ENCODE measurements at regions not wholly inside any gene's neighbourhood (a gene's known extent, or its start where the extent isn't known, plus 50 kb on each side); places are given as distances from the start of the nearest gene placed in this dataset.
"Not testable (repeated sequence)": the region's sequence is repeated elsewhere in the genome, so short reads cannot be mapped to it uniquely, and the experiment has no call there.

- Histone ChIP-seq H3K27me3 (ENCODE audit: control insufficient read depth, insufficient read depth, low read length) (no peaks in the 10 kb centered on the region), H3K9me3 (ENCODE audit: control insufficient read depth, insufficient read depth, low read length) (peaks cover 3% of the 10 kb centered on the region; the same call in 1 of the 2 replicates), H3K27ac (ENCODE audit: low read depth, low read length) (no peak overlapping the region), H3K4me3 (ENCODE audit: low read depth, low read length) (no peak overlapping the region)
- CTCF ChIA-PET, result no interaction called here
- POLR2A ChIA-PET, result no interaction called here
- TF ChIP-seq CTCF (IDR thresholded peaks at IDR 0.05; ENCODE audit: low read depth, low read length), result no peak
- DNase-seq (ENCODE audit: low read depth, low spot score), result no peak
Observed at GRCh38 chr10:26372513-26373354, 65.4 kb upstream of the APBB1IP start.

- no peak for DNase-seq (ENCODE audit: low read depth, low spot score)
- Histone ChIP-seq H3K27ac (ENCODE audit: low read depth, low read length) (no peak overlapping the region), H3K9me3 (ENCODE audit: control insufficient read depth, insufficient read depth, low read length) (peaks cover 5% of the 10 kb centered on the region; the same call in 1 of the 2 replicates), H3K4me3 (ENCODE audit: low read depth, low read length) (no peak overlapping the region), H3K27me3 (ENCODE audit: control insufficient read depth, insufficient read depth, low read length) (no peaks in the 10 kb centered on the region)
- ChIA-PET POLR2A (no interaction called here), CTCF (interaction anchor here (0.6 kb wide), 1 partner anchor 1145 kb away, joined by 5 read pairs; no protein-coding TSS in a partner anchor)
- TF ChIP-seq CTCF (IDR thresholded peaks at IDR 0.05; ENCODE audit: low read depth, low read length), result no peak
Observed at GRCh38 chr10:26374426-26374825, 63.7 kb upstream of the APBB1IP start.

DNA sequence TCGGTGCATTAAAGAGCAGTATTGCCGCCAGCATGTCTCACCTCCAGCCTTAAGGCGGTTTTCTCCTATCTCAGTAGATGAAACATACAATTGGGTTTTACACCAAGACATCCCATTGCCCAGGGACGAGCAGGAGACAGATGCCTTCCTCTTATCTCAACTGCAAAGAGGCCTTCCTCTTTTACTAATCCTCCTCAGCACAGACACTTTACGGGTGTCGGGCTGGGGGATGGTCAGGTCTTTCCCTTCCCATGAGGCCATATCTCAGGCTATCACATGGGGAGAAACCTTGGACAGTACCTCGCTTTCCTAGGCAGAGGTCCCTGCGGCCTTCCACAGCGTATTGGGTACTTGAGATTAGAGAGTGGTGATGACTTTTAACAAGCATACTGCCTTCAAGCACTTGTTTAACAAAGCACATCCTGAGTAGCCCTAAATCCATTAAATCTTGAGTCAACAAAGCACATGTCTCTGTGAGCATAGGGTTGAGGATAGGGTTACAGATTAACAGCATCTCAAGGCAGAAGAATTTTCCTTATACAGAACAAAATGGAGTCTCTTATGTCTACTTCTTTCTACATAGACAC lies 60.8 kb upstream of the APBB1IP start:
- POLR2A ChIA-PET; H3K4me3 ChIP-seq (ENCODE audit: low read depth, low read length); DNase-seq (ENCODE audit: low read depth, low spot score); H3K27ac ChIP-seq (ENCODE audit: low read depth, low read length); H3K9me3 ChIP-seq (ENCODE audit: control insufficient read depth, insufficient read depth, low read length); H3K27me3 ChIP-seq (ENCODE audit: control insufficient read depth, insufficient read depth, low read length); CTCF ChIA-PET: not testable (repeated sequence)

- no peak for TF ChIP-seq CTCF (IDR thresholded peaks at IDR 0.05; ENCODE audit: low read depth, low read length)
Observed at GRCh38 chr10:26378861-26379294, 59.3 kb upstream of the APBB1IP start.

DNA sequence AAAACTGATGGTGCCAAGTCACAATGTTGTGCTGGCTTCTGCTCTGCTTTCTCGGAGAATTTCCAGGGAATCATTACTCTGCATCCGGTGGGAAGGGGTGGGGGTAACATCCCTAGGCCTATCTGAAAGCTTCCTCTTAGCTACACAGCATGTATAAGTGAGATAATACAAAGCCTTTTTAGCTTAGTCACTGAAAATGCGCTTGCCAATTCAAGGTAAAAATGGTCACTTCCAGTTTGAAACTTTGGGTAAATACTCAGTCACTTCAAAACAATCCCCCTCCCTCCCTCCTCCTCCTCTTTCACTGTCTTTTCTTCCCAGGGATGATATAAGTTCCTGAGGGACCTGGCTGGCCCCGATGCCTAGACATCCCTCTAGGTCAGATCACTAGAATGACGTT lies 57.3 kb upstream of the APBB1IP start:
- DNase-seq (ENCODE audit: low read depth, low spot score), result no peak
- Histone ChIP-seq H3K4me3 (ENCODE audit: low read depth, low read length) (no peak overlapping the region), H3K27ac (ENCODE audit: low read depth, low read length) (no peak overlapping the region), H3K9me3 (ENCODE audit: control insufficient read depth, insufficient read depth, low read length) (peaks cover 6% of the 10 kb centered on the region), H3K27me3 (ENCODE audit: control insufficient read depth, insufficient read depth, low read length) (no peaks in the 10 kb centered on the region)
- no peak for TF ChIP-seq CTCF (IDR thresholded peaks at IDR 0.05; ENCODE audit: low read depth, low read length)
- CTCF ChIA-PET, result no interaction called here
- POLR2A ChIA-PET, result no interaction called here

More at GRCh38 chr10:26378861-26379294, 59.3 kb upstream of the APBB1IP start:
- Histone ChIP-seq H3K27me3 (ENCODE audit: control insufficient read depth, insufficient read depth, low read length) (no peaks in the 10 kb centered on the region), H3K27ac (ENCODE audit: low read depth, low read length) (no peak overlapping the region), H3K9me3 (ENCODE audit: control insufficient read depth, insufficient read depth, low read length) (peaks cover 3% of the 10 kb centered on the region), H3K4me3 (ENCODE audit: low read depth, low read length) (no peak overlapping the region)
- ChIA-PET CTCF (no interaction called here), POLR2A (no interaction called here)
- DNase-seq (ENCODE audit: low read depth, low spot score), result no peak

All from AG04450 (cell line).